Body of pancreas (tissue), 4 donors: ENCODE measurements at regions not wholly inside any gene's neighbourhood (a gene's known extent, or its start where the extent isn't known, plus 50 kb on each side); places are given as distances from the start of the nearest gene placed in this dataset.

Experiments
- ATAC-seq: fragments of 150-250 bp; one replicate; pipeline ENCODE4 v1.9.1; 2016
- DNase-seq, 4 donors: peaks; one replicate each; pipeline ENCODE4 v3.0.0-alpha.2; 2019
- H3K27ac ChIP-seq, 4 donors: fragments of 200-600 bp; sonication (generic); 1 replicate in 3 of 4; 2 replicates in 1 of 4; pipeline versions ENCODE4 v1.5.1 to v1.6.1; 2016 to 2019; ENCODE audit warnings: mild to moderate bottlenecking in 1 of 4, mixed read lengths in 1 of 4, moderate library complexity in 1 of 4
- H3K27me3 ChIP-seq, 2 donors: fragments of 200-600 bp; sonication (generic); one replicate each; pipeline ENCODE4 v1.6.0; 2016; ENCODE audit warnings: mild to moderate bottlenecking in 1 of 2
- H3K36me3 ChIP-seq, 2 donors: fragments of 200-600 bp; sonication (generic); replicated peaks in 1 of 2; 2 replicates each; pipeline ENCODE4 v1.5.1; 2016; ENCODE audit warnings: low read depth in 2 of 2; ENCODE audit not compliant: insufficient read depth in 1 of 2
- H3K4me1 ChIP-seq: fragments of 200-600 bp; sonication (generic); one replicate; pipeline ENCODE4 v1.6.0; 2016
- H3K4me3 ChIP-seq, 2 donors: fragments of 200-600 bp; sonication (generic); 1 replicate in 1 of 2; 2 replicates in 1 of 2; pipeline ENCODE4 v1.5.1; 2016 to 2019
- H3K9me3 ChIP-seq, 3 donors: fragments of 200-600 bp; sonication (generic); 1 replicate in 2 of 3; 2 replicates in 1 of 3; pipeline ENCODE4 v1.5.1; 2016
- CTCF ChIP-seq, 7 experiments: fragments of 450-650 bp in 4 of 7; fragments of 200-600 bp in 3 of 7; sonication (generic) in 3 of 7; IDR thresholded peaks; one replicate each; pipeline ENCODE4 v1.5.1; 2016 to 2019; ENCODE audit warnings: antibody characterized with exemption in 7 of 7
- POLR2A ChIP-seq, 3 donors: fragments of 450-650 bp; IDR thresholded peaks; one replicate each; pipeline ENCODE4 v1.6.1; 2016; ENCODE audit warnings: antibody characterized with exemption in 3 of 3, mild to moderate bottlenecking in 2 of 3
- WGBS, 2 donors: methylation state at CpG; one replicate each; pipeline ENCODE4 v1.1.5; 2017; 5-methylcytosine and 5-hydroxymethylcytosine counted together
- intact Hi-C: fragments of 100-400 bp; cut with DNase I; formaldehyde crosslinking; loops from one replicate; pipeline ENCODE4 v1.15.1; 2023

- Histone ChIP-seq H3K36me3 (no peaks in the 10 kb centered on the region), H3K27ac (no peak overlapping the region), H3K9me3 (no peaks in the 10 kb centered on the region), H3K4me3 (no peak overlapping the region), H3K4me1 (no peaks in the 10 kb centered on the region), H3K27me3 (no peaks in the 10 kb centered on the region)
- WGBS, 2 donors = 88 to 92% methylated on average over 1 of the region's 1 CpG
- intact Hi-C loops = no loop called here
- DNase-seq = no peak
- TF ChIP-seq CTCF (IDR thresholded peaks at IDR 0.05) (no peak), POLR2A (IDR thresholded peaks at IDR 0.05) (no peak)
- no peak for ATAC-seq
These were observed 209.7 kb upstream of the STEAP4 start for GRCh38 chr7:88516429-88516828.

- Histone ChIP-seq H3K27ac (no peak overlapping the region), H3K27me3 (no peaks in the 10 kb centered on the region), H3K9me3 (no peaks in the 10 kb centered on the region), H3K4me1 (no peaks in the 10 kb centered on the region), H3K36me3 (no peaks in the 10 kb centered on the region), H3K4me3 (no peak overlapping the region)
- intact Hi-C loops = no loop called here
- ATAC-seq = no peak
- 69 to 92% methylated on average over 1 of the region's 1 CpG for WGBS, 2 donors
- no peak for TF ChIP-seq CTCF (IDR thresholded peaks at IDR 0.05)
- no peak for TF ChIP-seq POLR2A (IDR thresholded peaks at IDR 0.05)
- DNase-seq = no peak
These were observed 208.6 kb upstream of the STEAP4 start for GRCh38 chr7:88515301-88515700.

GRCh38 chr7:88509341-88509740, 202.6 kb upstream of the STEAP4 start:
- no peak overlapping the region for H3K4me3 ChIP-seq
- H3K9me3 ChIP-seq = no peaks in the 10 kb centered on the region
- no peak overlapping the region for H3K27ac ChIP-seq
- no peak for ATAC-seq
- no peaks in the 10 kb centered on the region for H3K36me3 ChIP-seq
- no peaks in the 10 kb centered on the region for H3K4me1 ChIP-seq
- no peaks in the 10 kb centered on the region for H3K27me3 ChIP-seq
- no peak for DNase-seq
- TF ChIP-seq POLR2A (IDR thresholded peaks at IDR 0.05) (no peak), CTCF (IDR thresholded peaks at IDR 0.05) (no peak)
- intact Hi-C loops = no loop called here

GRCh38 chr7:88500131-88500530, 193.4 kb upstream of the STEAP4 start:
- WGBS, 2 donors = 55 to 57% methylated on average over 6 of the region's 6 CpGs
- no peaks in the 10 kb centered on the region for H3K9me3 ChIP-seq
- DNase-seq (no peak), ATAC-seq (no peak)
- no peaks in the 10 kb centered on the region for H3K4me1 ChIP-seq
- no peak for TF ChIP-seq POLR2A (IDR thresholded peaks at IDR 0.05)
- no peak for TF ChIP-seq CTCF (IDR thresholded peaks at IDR 0.05)
- H3K27ac ChIP-seq = no peak overlapping the region
- H3K4me3 ChIP-seq = no peak overlapping the region
- no peaks in the 10 kb centered on the region for H3K27me3 ChIP-seq
- intact Hi-C loops = no loop called here
- H3K36me3 ChIP-seq = no peaks in the 10 kb centered on the region

GRCh38 chr7:88495881-88496725, 189.4 kb upstream of the STEAP4 start:
- ATAC-seq (no peak), DNase-seq (no peak)
- no peak overlapping the region for H3K4me3 ChIP-seq
- no peaks in the 10 kb centered on the region for H3K27me3 ChIP-seq
- WGBS, 2 donors = 68 to 71% methylated on average over 8 of the region's 8 CpGs
- H3K27ac ChIP-seq = no peak overlapping the region
- intact Hi-C loops = no loop called here
- H3K36me3 ChIP-seq = no peaks in the 10 kb centered on the region
- TF ChIP-seq CTCF (IDR thresholded peaks at IDR 0.05) (no peak), POLR2A (IDR thresholded peaks at IDR 0.05) (no peak)
- no peaks in the 10 kb centered on the region for H3K9me3 ChIP-seq
- H3K4me1 ChIP-seq = no peaks in the 10 kb centered on the region
